HCT116 (cell line): ENCODE measurements at regions not wholly inside any gene's neighbourhood (a gene's known extent, or its start where the extent isn't known, plus 50 kb on each side); places are given as distances from the start of the nearest gene placed in this dataset.

Experiments
- ATAC-seq: fragments of 200-7000 bp; cut with Tn5 transposase; 2 replicates; pipeline ENCODE4 v1.9.1; 2020; ENCODE audit warnings: mild to moderate bottlenecking, moderate library complexity
- BruUV-seq: library from RNA; stranded (reverse); fragments of 400-500 nt; replicated peaks from 2 replicates; lab custom pipeline; 2021; lab: Mats Ljungman, UMichigan
- CTCF ChIA-PET: fragments of 300-600 bp; sonication (Branson Sonifier 250); formaldehyde crosslinking; loops from one replicate; lab custom pipeline; 2021; ENCODE audit warnings: antibody characterized with exemption; lab: Charles Lee
- POLR2A ChIA-PET: fragments of 300-600, 350-600 bp; sonication (Branson Sonifier 250); formaldehyde crosslinking; loops from one replicate; lab custom pipeline; 2021; ENCODE audit warnings: antibody characterized with exemption; lab: Charles Lee
- RAD21 ChIA-PET, 2 experiments: fragments of 300-600 bp; sonication (Branson Sonifier 250); formaldehyde crosslinking; loops; one replicate each; lab custom pipeline; 2023; ENCODE audit warnings: low total read pairs in 2 of 2; ENCODE audit not compliant: uncharacterized antibody in 2 of 2, unreplicated experiment in 2 of 2, low non-redundant PET in 1 of 2; lab: Charles Lee
- DNase-seq: peaks from one replicate; pipeline ENCODE4 v3.0.0-alpha.2; 2010; ENCODE audit warnings: low read depth, low spot score
- H2AFZ ChIP-seq: fragments of 200-600 bp; shearing (Covaris generic), sonication (generic); 2 replicates; pipeline ENCODE4 v1.6.1; 2017; ENCODE audit warnings: low read depth, mixed run types, mixed read lengths, antibody characterized with exemption, low read length; ENCODE audit not compliant: poor library complexity, severe bottlenecking
- H3K27ac ChIP-seq: 2 replicates; pipeline ENCODE4 v1.5.1; 2012; ENCODE audit warnings: low read depth, low read length
- H3K27me3 ChIP-seq: fragments of 200-600 bp; sonication (generic); 2 replicates; pipeline ENCODE4 v1.6.1; 2016; ENCODE audit warnings: mixed run types, low read length, mixed read lengths; ENCODE audit not compliant: insufficient read depth
- H3K36me3 ChIP-seq, 2 experiments: fragments of 200-500 bp in 1 of 2; fragments of 200-600 bp in 1 of 2; sonication (Bioruptor generic) in 1 of 2; sonication (generic) in 1 of 2; 2 replicates each; pipeline versions ENCODE4 v1.5.1 to v1.6.1; 2014 to 2016; ENCODE audit warnings: low read length in 2 of 2, inconsistent platforms in 1 of 2, mixed read lengths in 1 of 2, mixed run types in 1 of 2; ENCODE audit not compliant: insufficient read depth in 2 of 2, control insufficient read depth in 1 of 2
- H3K4me1 ChIP-seq, 2 experiments: fragments of 200-600 bp in 1 of 2; sonication (generic) in 1 of 2; 2 replicates each; pipeline versions ENCODE4 v1.5.1 to v1.6.1; 2012 to 2017; ENCODE audit warnings: low read length in 2 of 2, inconsistent platforms in 1 of 2, mild to moderate bottlenecking in 1 of 2, mixed read lengths in 1 of 2, mixed run types in 1 of 2, moderate library complexity in 1 of 2; ENCODE audit not compliant: insufficient read depth in 2 of 2, control insufficient read depth in 1 of 2
- H3K4me2 ChIP-seq: fragments of 200-600 bp; sonication (generic); 2 replicates; pipeline ENCODE4 v1.6.1; 2017; ENCODE audit warnings: mixed run types, low read length, mixed read lengths
- H3K4me3 ChIP-seq, 2 experiments: fragments of 200-600 bp in 1 of 2; sonication (generic) in 1 of 2; replicated peaks in 1 of 2; 2 replicates each; pipeline ENCODE4 v1.5.1; 2011 to 2016; ENCODE audit warnings: low read length in 2 of 2, control low read depth in 1 of 2, low read depth in 1 of 2, mild to moderate bottlenecking in 1 of 2, mixed read lengths in 1 of 2, mixed run types in 1 of 2
- H3K79me2 ChIP-seq: fragments of 200-600 bp; sonication (generic); 2 replicates; pipeline ENCODE4 v1.6.1; 2017; ENCODE audit warnings: mild to moderate bottlenecking, mixed run types, low read length, moderate library complexity, mixed read lengths; ENCODE audit not compliant: insufficient read depth
- H3K9ac ChIP-seq: fragments of 200-600 bp; sonication (generic); 2 replicates; pipeline ENCODE4 v1.6.1; 2016; ENCODE audit warnings: low read length, mixed read lengths
- H3K9me2 ChIP-seq: fragments of 200-600 bp; sonication (generic), shearing (Covaris generic); 2 replicates; pipeline ENCODE4 v1.6.1; 2017; ENCODE audit warnings: mixed run types, mild to moderate bottlenecking, moderate library complexity; ENCODE audit not compliant: insufficient read depth
- H3K9me3 ChIP-seq, 2 experiments: fragments of 200-500 bp in 1 of 2; fragments of 200-600 bp in 1 of 2; sonication (Bioruptor generic) in 1 of 2; sonication (generic) in 1 of 2; 2 replicates each; pipeline ENCODE4 v1.6.1; 2014 to 2017; ENCODE audit warnings: low read length in 2 of 2, mixed read lengths in 2 of 2, inconsistent platforms in 1 of 2, low read depth in 1 of 2, mild to moderate bottlenecking in 1 of 2, mixed run types in 1 of 2, moderate library complexity in 1 of 2; ENCODE audit not compliant: control insufficient read depth in 1 of 2, insufficient read depth in 1 of 2
- H4K20me1 ChIP-seq: fragments of 200-600 bp; sonication (generic), shearing (Covaris generic); 2 replicates; pipeline ENCODE4 v1.6.1; 2017; ENCODE audit warnings: mixed run types, mild to moderate bottlenecking, moderate library complexity; ENCODE audit not compliant: insufficient read depth
- CEBPB ChIP-seq: IDR thresholded peaks from 2 replicates; pipeline ENCODE4 v1.6.1; 2012; ENCODE audit warnings: low read depth
- ELF1 ChIP-seq: IDR thresholded peaks from 2 replicates; pipeline ENCODE4 v1.6.1; 2012; ENCODE audit warnings: low read depth, borderline replicate concordance
- EZH2 ChIP-seq: fragments of 200-600 bp; sonication (generic); IDR thresholded peaks from 2 replicates; pipeline ENCODE4 v1.6.1; 2017; ENCODE audit warnings: antibody characterized with exemption, mixed run types
- JUND ChIP-seq: IDR thresholded peaks from 2 replicates; pipeline ENCODE4 v1.6.1; 2012
- SIN3A ChIP-seq: IDR thresholded peaks from 2 replicates; pipeline ENCODE4 v1.6.1; 2012; ENCODE audit warnings: low read depth
- SP1 ChIP-seq: IDR thresholded peaks from 2 replicates; pipeline ENCODE4 v1.6.1; 2012; ENCODE audit warnings: low read depth
- SRF ChIP-seq: IDR thresholded peaks from 2 replicates; pipeline ENCODE4 v1.6.1; 2012; ENCODE audit warnings: low read depth
- YY1 ChIP-seq: IDR thresholded peaks from 2 replicates; pipeline ENCODE4 v1.6.1; 2011; ENCODE audit warnings: low read length, low read depth, moderate library complexity, mild to moderate bottlenecking; ENCODE audit not compliant: insufficient replicate concordance; ENCODE audit errors: extremely low read depth
- intact Hi-C: fragments of 100-400 bp; cut with micrococcal nuclease; formaldehyde crosslinking; loops from 2 replicates; pipeline ENCODE4 v1.10.0; 2022
- TF ChIP-seq, protein P1 (sequence below): IDR thresholded peaks from 2 replicates; pipeline ENCODE4 v1.6.1; 2012
- TF ChIP-seq, protein P2 (sequence below): IDR thresholded peaks from 2 replicates; pipeline ENCODE4 v1.6.1; 2011; ENCODE audit warnings: mild to moderate bottlenecking, low read length, moderate library complexity; ENCODE audit not compliant: insufficient replicate concordance; ENCODE audit errors: extremely low read depth
- TF ChIP-seq, protein P3 (sequence below): IDR thresholded peaks from 2 replicates; pipeline ENCODE4 v1.6.1; 2012; ENCODE audit warnings: low read depth

DNA sequence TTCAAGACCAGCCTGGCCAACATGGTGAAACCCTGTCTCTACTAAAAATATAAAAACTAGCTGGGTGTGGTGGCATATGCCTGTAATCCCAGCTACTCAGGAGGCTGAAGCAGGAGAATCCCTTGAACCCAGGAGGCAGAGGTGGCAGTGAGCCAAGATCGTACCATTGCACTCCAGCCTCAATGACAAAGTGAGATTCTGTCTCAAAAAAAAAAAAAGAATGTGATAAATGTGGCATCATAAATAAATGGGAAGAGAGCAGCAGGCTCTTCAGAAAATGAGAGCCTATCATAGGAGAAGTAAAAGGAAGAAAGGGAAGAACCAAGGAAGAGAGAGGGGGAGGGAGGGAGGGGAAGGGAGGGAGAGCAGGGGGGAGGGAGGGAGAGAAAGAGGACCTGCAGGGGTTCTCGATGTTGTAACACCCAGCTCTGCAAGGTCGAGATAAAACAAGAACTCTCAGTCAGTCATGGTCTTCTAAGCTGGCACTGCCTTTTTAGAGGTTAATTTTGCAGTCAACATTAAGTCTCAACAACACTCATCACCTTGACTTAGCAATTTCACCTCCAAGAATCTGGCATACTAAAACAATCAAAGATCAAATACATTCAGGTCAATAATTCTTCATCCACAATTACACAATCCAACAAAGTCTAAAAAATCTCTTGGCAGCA, 68.7 kb upstream of the SIMC1 start:
- H3K4me1 ChIP-seq = peaks cover 0 to 5% of the 10 kb centered on the region in 2 experiments; a peak in 1 of 4 replicates
- BruUV-seq = no TSS peak
- no peaks in the 10 kb centered on the region for H3K9me2 ChIP-seq
- H3K9me3 ChIP-seq = no peaks in the 10 kb centered on the region
- H2AFZ ChIP-seq = no peak overlapping the region
- ChIA-PET CTCF (no interaction called here), RAD21 (no interaction called here), POLR2A (no interaction called here)
- H4K20me1 ChIP-seq = no peaks in the 10 kb centered on the region
- H3K27ac ChIP-seq = no peak overlapping the region
- no peaks in the 10 kb centered on the region for H3K36me3 ChIP-seq
- H3K9ac ChIP-seq = no peak overlapping the region
- H3K79me2 ChIP-seq = no peaks in the 10 kb centered on the region
- 0 out of 2 replicates have a peak, but pooled peaks cover 5% of the 10 kb centered on the region for H3K27me3 ChIP-seq
- DNase-seq (no peak), ATAC-seq (no peak)
- intact Hi-C loops = no loop called here
- no peak overlapping the region for H3K4me3 ChIP-seq
- no peak for TF ChIP-seq SRF
- no peak for TF ChIP-seq YY1
- TF ChIP-seq JUND = no peak
- TF ChIP-seq, protein P1, sequence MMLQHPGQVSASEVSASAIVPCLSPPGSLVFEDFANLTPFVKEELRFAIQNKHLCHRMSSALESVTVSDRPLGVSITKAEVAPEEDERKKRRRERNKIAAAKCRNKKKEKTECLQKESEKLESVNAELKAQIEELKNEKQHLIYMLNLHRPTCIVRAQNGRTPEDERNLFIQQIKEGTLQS = no peak
- TF ChIP-seq, protein P2, sequence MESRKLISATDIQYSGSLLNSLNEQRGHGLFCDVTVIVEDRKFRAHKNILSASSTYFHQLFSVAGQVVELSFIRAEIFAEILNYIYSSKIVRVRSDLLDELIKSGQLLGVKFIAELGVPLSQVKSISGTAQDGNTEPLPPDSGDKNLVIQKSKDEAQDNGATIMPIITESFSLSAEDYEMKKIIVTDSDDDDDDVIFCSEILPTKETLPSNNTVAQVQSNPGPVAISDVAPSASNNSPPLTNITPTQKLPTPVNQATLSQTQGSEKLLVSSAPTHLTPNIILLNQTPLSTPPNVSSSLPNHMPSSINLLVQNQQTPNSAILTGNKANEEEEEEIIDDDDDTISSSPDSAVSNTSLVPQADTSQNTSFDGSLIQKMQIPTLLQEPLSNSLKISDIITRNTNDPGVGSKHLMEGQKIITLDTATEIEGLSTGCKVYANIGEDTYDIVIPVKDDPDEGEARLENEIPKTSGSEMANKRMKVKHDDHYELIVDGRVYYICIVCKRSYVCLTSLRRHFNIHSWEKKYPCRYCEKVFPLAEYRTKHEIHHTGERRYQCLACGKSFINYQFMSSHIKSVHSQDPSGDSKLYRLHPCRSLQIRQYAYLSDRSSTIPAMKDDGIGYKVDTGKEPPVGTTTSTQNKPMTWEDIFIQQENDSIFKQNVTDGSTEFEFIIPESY = no peak
- TF ChIP-seq SIN3A = no peak
- H3K4me2 ChIP-seq = no peak overlapping the region

DNA sequence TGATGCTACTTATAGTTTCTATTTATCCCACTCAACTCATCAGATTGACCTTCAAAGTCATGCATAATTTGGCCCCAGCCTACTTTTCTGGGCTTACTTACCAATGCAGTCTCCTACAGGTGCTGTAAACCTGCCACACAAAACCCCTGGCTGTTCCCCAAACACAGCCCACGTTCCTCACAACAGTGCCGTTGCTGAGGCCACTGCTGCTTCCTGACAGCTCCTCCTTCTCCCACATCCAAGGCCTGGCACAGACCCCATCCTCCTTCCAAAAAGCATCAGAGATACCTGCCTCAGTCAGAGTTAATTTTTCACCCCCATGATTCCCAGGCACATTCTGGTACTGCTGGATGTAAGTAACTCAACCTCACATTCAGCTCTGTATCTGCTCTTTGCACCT, 68.1 kb upstream of the SIMC1 start:
- POLR2A ChIA-PET = no interaction called here
- CTCF ChIA-PET = no interaction called here
- Histone ChIP-seq H3K36me3 (no peaks in the 10 kb centered on the region), H3K4me2 (no peak overlapping the region), H3K9ac (no peak overlapping the region), H3K4me3 (no peak overlapping the region), H3K79me2 (no peaks in the 10 kb centered on the region), H3K27me3 (0 out of 2 replicates have a peak, but pooled peaks cover 5% of the 10 kb centered on the region), H3K9me3 (no peaks in the 10 kb centered on the region), H4K20me1 (no peaks in the 10 kb centered on the region), H3K9me2 (no peaks in the 10 kb centered on the region), H3K4me1 (peaks cover 0 to 5% of the 10 kb centered on the region in 2 experiments; a peak in 1 of 4 replicates), H3K27ac (no peak overlapping the region), H2AFZ (no peak overlapping the region)
- RAD21 ChIA-PET = no interaction called here
- DNase-seq (no peak), ATAC-seq (no peak)
- BruUV-seq = no TSS peak
- intact Hi-C loops = no loop called here
- no peak for TF ChIP-seq ELF1
- TF ChIP-seq SIN3A = no peak
- TF ChIP-seq, protein P2 = no peak
- TF ChIP-seq YY1 = no peak
- TF ChIP-seq, protein P3, sequence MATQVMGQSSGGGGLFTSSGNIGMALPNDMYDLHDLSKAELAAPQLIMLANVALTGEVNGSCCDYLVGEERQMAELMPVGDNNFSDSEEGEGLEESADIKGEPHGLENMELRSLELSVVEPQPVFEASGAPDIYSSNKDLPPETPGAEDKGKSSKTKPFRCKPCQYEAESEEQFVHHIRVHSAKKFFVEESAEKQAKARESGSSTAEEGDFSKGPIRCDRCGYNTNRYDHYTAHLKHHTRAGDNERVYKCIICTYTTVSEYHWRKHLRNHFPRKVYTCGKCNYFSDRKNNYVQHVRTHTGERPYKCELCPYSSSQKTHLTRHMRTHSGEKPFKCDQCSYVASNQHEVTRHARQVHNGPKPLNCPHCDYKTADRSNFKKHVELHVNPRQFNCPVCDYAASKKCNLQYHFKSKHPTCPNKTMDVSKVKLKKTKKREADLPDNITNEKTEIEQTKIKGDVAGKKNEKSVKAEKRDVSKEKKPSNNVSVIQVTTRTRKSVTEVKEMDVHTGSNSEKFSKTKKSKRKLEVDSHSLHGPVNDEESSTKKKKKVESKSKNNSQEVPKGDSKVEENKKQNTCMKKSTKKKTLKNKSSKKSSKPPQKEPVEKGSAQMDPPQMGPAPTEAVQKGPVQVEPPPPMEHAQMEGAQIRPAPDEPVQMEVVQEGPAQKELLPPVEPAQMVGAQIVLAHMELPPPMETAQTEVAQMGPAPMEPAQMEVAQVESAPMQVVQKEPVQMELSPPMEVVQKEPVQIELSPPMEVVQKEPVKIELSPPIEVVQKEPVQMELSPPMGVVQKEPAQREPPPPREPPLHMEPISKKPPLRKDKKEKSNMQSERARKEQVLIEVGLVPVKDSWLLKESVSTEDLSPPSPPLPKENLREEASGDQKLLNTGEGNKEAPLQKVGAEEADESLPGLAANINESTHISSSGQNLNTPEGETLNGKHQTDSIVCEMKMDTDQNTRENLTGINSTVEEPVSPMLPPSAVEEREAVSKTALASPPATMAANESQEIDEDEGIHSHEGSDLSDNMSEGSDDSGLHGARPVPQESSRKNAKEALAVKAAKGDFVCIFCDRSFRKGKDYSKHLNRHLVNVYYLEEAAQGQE = no peak
- no peak for TF ChIP-seq CEBPB
- no peak for TF ChIP-seq EZH2
- no peak for TF ChIP-seq SP1
